ENCODE measurements at regions not wholly inside any gene's neighbourhood (a gene's known extent, or its start where the extent isn't known, plus 50 kb on each side); places are given as distances from the start of the nearest gene placed in this dataset.

GRCh38 chr1:37246631-37247030, 212.3 kb upstream of the GRIK3 start:
- H3K27me3 ChIP-seq (ENCODE audit: control insufficient read depth, insufficient read depth, low read length), result peaks cover 10% of the 10 kb centered on the region
- DNase-seq (ENCODE audit: low read depth, low spot score) (no peak), ATAC-seq (no peak)
- no peak overlapping the region for H3K4me3 ChIP-seq (ENCODE audit: low read depth in 2 of 2, low read length in 2 of 2)
- in situ Hi-C loops (cut with HindIII; ENCODE audit: low pct_unique_long_range_greater_than_20kb, low sequenced_read_pairs) (no loop called here), intact Hi-C loops (cut with micrococcal nuclease; ENCODE audit: unreplicated experiment) (no loop called here)
- TF ChIP-seq POLR2AphosphoS5 (IDR thresholded peaks at IDR 0.05; ENCODE audit: low read depth, low read length) (no peak), SIN3A (IDR thresholded peaks at IDR 0.05; ENCODE audit: borderline replicate concordance, insufficient read depth, low read depth, low read length) (no peak), REST (IDR thresholded peaks at IDR 0.05; ENCODE audit: insufficient read depth in 1 of 2, low read depth in 2 of 2, low read length in 1 of 2) (no peak), CTCF (IDR thresholded peaks at IDR 0.05) (no peak), TCF7L2 (IDR thresholded peaks at IDR 0.05; ENCODE audit: low read depth, low read length) (no peak)
- no peaks in the 10 kb centered on the region for H3K9me3 ChIP-seq (ENCODE audit: control insufficient read depth, insufficient read depth, low read depth, low read length)
- no peaks in the 10 kb centered on the region for H3K4me1 ChIP-seq (ENCODE audit: control insufficient read depth, insufficient read depth, low read length)
- BruUV-seq (replicated peaks), result no TSS peak
- ChIA-PET POLR2A (no interaction called here), CTCF (no interaction called here)
- H3K36me3 ChIP-seq (ENCODE audit: control insufficient read depth, insufficient read depth, low read length), result no peaks in the 10 kb centered on the region
- H3K27ac ChIP-seq (ENCODE audit: low read length), result no peak overlapping the region

- BruUV-seq (replicated peaks), result no TSS peak
- intact Hi-C loops (cut with micrococcal nuclease; ENCODE audit: unreplicated experiment), result no loop called here
- no peak overlapping the region for H3K4me3 ChIP-seq (ENCODE audit: low read depth in 2 of 2, low read length in 2 of 2)
- H3K27me3 ChIP-seq (ENCODE audit: control insufficient read depth, insufficient read depth, low read length), result peaks cover 21% of the 10 kb centered on the region
- ChIA-PET CTCF (no interaction called here), POLR2A (no interaction called here)
- TF ChIP-seq CTCF (IDR thresholded peaks at IDR 0.05), result no peak
- no peak for TF ChIP-seq POLR2AphosphoS5 (IDR thresholded peaks at IDR 0.05; ENCODE audit: low read depth, low read length)
- TF ChIP-seq REST (IDR thresholded peaks at IDR 0.05; ENCODE audit: insufficient read depth in 1 of 2, low read depth in 2 of 2, low read length in 1 of 2), result no peak
- no peak for TF ChIP-seq SIN3A (IDR thresholded peaks at IDR 0.05; ENCODE audit: borderline replicate concordance, insufficient read depth, low read depth, low read length)
- no peak for TF ChIP-seq TCF7L2 (IDR thresholded peaks at IDR 0.05; ENCODE audit: low read depth, low read length)
- no peak overlapping the region for H3K27ac ChIP-seq (ENCODE audit: low read length)
- H3K4me1 ChIP-seq (ENCODE audit: control insufficient read depth, insufficient read depth, low read length), result no peaks in the 10 kb centered on the region
- DNase-seq (ENCODE audit: low read depth, low spot score), result no peak
- no peaks in the 10 kb centered on the region for H3K9me3 ChIP-seq (ENCODE audit: control insufficient read depth, insufficient read depth, low read depth, low read length)
- H3K36me3 ChIP-seq (ENCODE audit: control insufficient read depth, insufficient read depth, low read length), result no peaks in the 10 kb centered on the region
- in situ Hi-C loops (cut with HindIII; ENCODE audit: low pct_unique_long_range_greater_than_20kb, low sequenced_read_pairs), result no loop called here
- ATAC-seq, result no peak
These were observed 216.1 kb upstream of the GRIK3 start for GRCh38 chr1:37250371-37250770.
